NCI-H2227 (cell line): ENCODE measurements at regions not wholly inside any gene's neighbourhood (a gene's known extent, or its start where the extent isn't known, plus 50 kb on each side); places are given as distances from the start of the nearest gene placed in this dataset.
"Not testable (repeated sequence)": the region's sequence is repeated elsewhere in the genome, so short reads cannot be mapped to it uniquely, and the experiment has no call there.

ENCODE experiments used
- DNase-seq: peaks from one replicate; lab custom pipeline; 2025; ENCODE audit not compliant: unreplicated experiment; lab: John Stamatoyannopoulos, UW

- DNase-seq, result no peak
Measured at GRCh38 chr16:60704726-60705125, 1331.5 kb downstream of the CDH8 start.

GRCh38 chr16:60703096-60703495, 1333.1 kb downstream of the CDH8 start:
- no peak for DNase-seq

GRCh38 chr16:60686824-60687223, 1349.4 kb downstream of the CDH8 start:
- DNase-seq, result no peak

- no peak for DNase-seq
Measured at GRCh38 chr16:60684002-60684401, 1352.2 kb downstream of the CDH8 start.

- DNase-seq, result no peak
Measured at GRCh38 chr16:60682219-60682618, 1354.0 kb downstream of the CDH8 start.

DNA sequence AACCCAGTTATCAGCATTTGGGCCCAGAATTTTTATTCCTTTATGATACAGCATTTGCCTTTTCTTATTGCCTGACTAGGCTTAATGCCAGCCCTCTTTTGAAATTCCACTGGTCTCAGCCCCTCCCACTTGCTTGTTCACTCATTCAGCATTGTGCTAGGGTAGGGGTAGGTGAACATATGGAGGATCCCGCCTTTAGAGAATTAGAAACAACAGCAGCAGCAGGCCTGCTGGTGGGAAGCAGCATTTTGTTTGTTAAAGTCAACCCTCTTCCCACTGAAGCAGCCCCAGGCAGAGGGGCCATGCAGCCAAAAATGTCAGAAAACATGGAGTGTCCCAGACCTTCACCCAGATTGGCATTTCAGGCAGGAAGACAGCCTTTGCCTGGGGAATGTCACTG, 1355.2 kb downstream of the CDH8 start:
- DNase-seq, result no peak

DNA sequence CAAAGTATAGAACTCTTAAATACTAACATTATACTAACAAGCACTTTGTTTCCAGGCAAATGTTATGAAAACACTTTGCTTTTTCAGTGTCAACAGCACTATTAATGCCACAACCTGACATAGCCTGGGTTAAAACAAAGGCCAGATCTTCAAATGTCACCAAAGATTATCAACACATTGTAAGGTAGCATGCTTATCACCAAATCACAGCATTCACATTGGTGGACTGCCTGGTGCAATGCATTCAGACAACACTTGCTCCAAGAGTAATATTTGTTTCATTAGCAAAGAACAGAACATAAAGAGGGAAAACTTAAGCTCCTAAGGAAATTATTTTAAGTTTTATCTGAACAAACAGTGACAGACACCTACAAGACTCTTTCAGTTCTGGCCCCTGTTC, 1361.2 kb downstream of the CDH8 start:
- no peak for DNase-seq

DNA sequence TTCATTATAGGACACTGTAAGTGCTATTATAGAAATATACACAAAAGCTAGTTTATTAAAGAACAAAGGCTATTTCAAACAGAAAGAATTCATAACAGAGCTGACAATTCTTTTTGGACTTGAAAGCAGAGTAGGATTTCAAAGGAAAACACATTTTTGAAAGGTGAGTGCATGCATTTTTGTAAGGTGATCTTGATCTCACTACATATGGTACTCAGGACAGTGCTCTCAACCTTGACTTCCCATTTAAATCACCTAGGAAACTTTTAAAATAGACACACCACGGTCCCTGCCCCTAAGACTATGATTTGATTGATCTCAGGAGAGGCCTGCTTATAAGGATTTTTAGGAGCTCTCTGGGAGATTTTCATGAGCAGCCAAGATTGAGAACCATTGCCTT, 1362.0 kb downstream of the CDH8 start:
- no peak for DNase-seq

DNA sequence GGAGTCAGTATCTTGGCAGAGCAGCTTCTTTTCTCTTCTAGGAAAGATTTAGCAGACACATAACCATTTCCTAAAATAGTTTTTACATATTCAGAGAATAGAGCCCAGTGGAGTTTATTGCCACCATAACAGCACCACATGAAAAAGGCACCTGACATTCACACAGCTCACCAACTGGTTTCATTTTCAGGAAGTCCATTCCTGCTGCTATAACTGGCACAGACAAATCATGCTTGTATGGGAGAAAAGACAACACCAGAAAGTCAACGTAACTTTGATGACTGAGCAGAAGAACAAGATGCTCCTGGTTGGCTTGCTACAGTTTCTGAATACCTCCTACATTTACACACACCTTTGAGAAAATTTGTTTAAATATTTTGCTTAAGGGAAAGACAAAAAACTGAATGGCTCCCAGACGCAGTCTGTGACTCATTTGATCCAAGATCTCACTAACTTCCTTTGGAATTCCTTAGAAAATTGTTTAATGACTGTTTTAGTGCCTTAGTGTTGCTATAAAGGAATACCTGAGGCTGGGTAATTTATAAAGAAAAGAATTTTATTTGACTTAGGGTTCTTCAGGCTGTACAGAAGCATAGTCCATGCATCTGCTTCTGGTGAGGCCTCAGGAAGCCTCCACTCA, 1380.6 kb downstream of the CDH8 start:
- DNase-seq, result no peak

GRCh38 chr16:60651346-60651745, 1384.9 kb downstream of the CDH8 start:
- DNase-seq, result no peak

GRCh38 chr16:60648290-60648689, 1387.9 kb downstream of the CDH8 start:
- DNase-seq, result no peak

GRCh38 chr16:60647388-60647787, 1388.8 kb downstream of the CDH8 start:
- not testable (repeated sequence) for DNase-seq

DNA sequence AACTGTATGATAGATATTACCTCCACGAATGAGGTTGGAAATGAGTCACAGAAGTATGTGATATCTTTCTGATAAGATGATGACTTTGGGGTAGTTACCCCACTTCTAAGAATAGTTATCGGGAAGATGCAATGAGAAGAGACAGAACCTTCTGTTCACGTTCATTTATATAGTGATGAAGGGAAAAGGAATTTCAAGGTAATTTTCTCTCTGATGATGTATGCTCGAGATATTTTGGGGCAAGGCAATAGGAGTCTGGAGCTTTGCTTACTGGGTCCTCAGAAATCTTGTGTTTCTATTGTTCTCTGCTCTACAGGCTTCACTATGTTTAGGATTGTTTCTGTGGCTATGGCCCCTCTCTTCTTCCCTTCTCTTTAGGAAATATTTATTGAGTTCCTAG, 1389.6 kb downstream of the CDH8 start:
- no peak for DNase-seq

DNA sequence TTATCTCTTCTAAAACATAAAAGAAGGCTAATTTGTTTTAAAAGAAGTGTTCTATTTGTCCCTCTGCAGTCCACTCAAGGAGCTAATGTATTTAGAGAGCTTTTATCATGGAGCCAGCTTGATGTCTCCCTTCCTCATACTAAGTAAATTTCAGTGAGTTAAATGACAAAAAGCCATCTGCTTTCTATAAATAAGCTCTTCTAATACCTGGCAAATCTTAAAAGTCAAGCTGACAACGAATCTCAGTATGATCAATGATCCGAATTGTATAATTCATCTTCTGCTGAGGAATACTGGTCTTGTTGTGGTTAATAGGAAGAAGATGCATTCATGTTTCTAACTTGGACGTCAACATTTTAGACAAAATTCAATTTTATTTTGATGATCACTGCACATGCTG, 1390.7 kb downstream of the CDH8 start:
- DNase-seq, result no peak

GRCh38 chr16:60642956-60643355, 1393.3 kb downstream of the CDH8 start:
- DNase-seq, result no peak

DNA sequence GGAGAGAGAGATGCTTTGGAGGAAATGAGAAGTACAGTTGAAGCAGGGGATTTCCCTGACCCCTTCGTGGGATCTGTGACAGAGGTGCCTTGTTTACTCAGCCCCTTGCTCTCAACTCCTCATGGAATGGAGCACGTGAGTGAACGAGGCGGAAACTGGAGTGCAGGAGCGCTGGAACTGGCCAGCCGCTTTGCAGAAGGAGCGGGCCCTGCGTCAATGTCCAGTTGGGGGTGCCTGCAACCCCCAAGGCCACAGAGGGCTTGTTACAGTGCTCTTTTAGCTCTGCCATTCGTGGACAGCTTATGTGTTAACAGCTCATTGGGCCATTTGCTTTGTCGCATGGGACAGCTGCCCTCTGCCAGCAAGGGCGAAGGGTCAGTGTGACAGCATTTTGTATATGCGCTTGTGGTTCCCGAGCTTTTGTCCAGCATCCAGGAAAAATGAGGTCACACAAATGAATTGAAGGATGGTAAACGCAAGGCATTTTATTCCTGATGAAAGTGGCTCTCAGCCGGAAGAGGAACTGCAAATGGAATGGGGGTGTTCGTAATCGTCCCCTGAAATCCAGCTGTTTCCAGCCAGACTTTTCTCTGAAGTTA, 1395.1 kb downstream of the CDH8 start:
- no peak for DNase-seq

DNA sequence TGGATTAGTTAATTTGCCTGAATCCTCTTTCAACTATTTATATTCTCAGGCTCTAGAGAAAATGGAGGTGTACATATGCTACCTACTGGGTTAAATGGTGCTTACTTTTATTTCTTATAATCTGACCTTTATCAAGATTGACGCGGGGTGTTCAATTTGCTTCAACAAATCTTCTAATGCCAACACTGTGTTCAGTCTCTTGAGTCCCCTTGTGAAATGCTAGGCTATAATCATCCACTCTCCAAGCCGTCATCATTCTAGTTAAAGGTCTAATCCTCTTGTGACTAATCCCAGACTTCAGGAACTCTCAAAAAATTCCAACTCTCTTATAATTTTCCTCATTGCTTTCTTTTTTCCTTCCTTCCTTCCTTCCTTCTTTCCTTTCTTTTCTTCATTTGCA, 1396.2 kb downstream of the CDH8 start:
- DNase-seq, result no peak

DNA sequence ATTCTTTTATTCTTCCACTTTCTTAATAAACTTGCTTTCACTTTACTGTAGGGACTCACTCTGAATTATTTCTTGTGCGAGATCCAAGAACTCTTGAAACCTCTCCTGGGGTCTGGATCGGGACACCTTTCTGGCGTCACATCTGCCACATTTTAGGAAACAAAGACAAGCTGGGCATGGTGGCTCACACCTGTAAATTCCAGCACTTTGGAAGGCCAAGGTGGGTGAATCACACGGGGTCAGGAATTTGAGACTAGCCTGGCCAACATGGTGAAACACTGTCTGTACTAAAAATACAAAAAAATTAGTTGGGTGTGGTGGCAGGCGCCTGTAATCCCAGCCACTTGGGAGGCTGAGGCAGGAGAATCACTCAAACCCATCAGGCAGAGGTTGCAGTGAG, 1399.6 kb downstream of the CDH8 start:
- not testable (repeated sequence) for DNase-seq

DNA sequence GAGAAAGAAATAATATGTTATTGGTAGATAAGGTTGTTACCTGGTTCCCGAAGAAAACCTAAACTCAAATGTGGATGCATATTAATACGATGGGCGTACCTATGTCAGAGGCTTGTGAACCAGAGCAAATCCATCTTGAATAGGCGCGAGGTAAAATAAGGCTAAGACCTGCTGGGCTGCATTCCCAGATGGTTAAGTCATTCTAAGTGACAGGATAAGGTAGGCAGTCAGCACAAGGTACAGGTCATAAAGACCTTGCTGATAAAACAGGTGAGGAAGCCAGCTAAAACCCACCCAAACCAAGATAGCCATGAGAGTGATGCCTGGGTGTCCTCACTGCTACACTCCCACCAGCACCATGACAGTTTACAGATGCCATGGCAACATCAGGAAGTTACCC, 1400.1 kb downstream of the CDH8 start:
- DNase-seq, result no peak

DNA sequence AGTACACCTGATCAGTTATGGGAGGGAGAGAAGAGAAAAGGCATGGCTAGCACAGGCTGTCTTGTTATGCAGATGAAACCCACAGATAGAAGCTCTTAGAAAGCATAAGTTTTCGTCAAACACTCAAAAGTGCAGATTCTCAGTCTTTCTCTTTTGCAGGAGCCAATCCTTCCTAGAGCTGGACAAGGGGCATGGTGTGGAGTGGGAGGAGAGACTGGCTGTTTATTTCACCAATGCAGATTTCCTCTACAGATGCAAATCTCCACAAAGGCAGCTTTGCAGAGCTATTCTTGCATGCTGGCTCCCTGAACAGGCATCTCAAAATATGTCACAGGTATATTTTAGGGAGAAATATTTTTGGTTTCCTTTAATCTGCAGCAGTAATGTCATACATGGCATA, 1400.7 kb downstream of the CDH8 start:
- no peak for DNase-seq

DNA sequence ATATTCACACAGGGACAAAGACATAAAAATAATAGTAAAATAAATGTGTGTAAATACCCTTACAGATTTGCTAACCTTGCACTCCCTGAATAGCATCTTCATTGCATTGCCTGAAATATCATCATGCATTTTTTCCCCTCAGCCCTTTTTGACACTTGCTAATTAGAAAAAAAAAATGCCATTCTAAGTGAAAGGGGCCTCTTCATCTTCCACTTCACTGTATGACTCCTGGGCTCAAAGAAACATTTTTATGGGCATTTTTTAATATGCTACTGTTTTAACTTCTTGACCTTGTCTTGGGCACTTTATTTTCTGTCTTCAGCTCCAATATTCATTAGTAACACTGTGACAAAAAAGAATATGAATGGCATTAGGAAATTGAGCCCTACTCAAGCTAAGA, 1424.4 kb downstream of the CDH8 start:
- DNase-seq, result no peak

- no peak for DNase-seq
Measured at GRCh38 chr16:60608971-60609370, 1427.3 kb downstream of the CDH8 start.

- DNase-seq, result not testable (repeated sequence)
Measured at GRCh38 chr16:60605652-60606051, 1430.6 kb downstream of the CDH8 start.
